Brain microvascular endothelial cell (primary cell): ENCODE measurements at regions not wholly inside any gene's neighbourhood (a gene's known extent, or its start where the extent isn't known, plus 50 kb on each side); places are given as distances from the start of the nearest gene placed in this dataset.

Source experiments
- DNase-seq: peaks from one replicate; pipeline ENCODE4 v3.0.0-alpha.2; 2020
- H3K27ac ChIP-seq: fragments of 250-450 bp; sonication (Bioruptor Pico); 2 replicates; pipeline ENCODE4 v1.5.1; 2020; ENCODE audit warnings: mild to moderate bottlenecking, moderate library complexity
- H3K27me3 ChIP-seq: fragments of 250-450 bp; sonication (Bioruptor Pico); replicated peaks from 2 replicates; pipeline ENCODE4 v1.5.1; 2020; ENCODE audit warnings: mild to moderate bottlenecking
- H3K36me3 ChIP-seq: fragments of 250-450 bp; sonication (Bioruptor Pico); replicated peaks from 2 replicates; pipeline ENCODE4 v1.5.1; 2020; ENCODE audit warnings: mild to moderate bottlenecking
- H3K4me3 ChIP-seq: 2 replicates; pipeline ENCODE4 v1.5.1; 2011; ENCODE audit warnings: low read depth, mild to moderate bottlenecking, control low read depth, low read length, moderate library complexity
- in situ Hi-C: cut with HindIII; loops from 2 replicates; pipeline ENCODE4 v1.10.0; 2017; ENCODE audit warnings: low sequenced_read_pairs, low pct_ligation_motif_present
- TF ChIP-seq, protein P1 (sequence below): IDR thresholded peaks from 2 replicates; pipeline ENCODE4 v1.5.1; 2011; ENCODE audit warnings: low read depth, mild to moderate bottlenecking, moderate library complexity, low read length, control low read depth, inconsistent platforms; ENCODE audit errors: missing control alignments

DNA sequence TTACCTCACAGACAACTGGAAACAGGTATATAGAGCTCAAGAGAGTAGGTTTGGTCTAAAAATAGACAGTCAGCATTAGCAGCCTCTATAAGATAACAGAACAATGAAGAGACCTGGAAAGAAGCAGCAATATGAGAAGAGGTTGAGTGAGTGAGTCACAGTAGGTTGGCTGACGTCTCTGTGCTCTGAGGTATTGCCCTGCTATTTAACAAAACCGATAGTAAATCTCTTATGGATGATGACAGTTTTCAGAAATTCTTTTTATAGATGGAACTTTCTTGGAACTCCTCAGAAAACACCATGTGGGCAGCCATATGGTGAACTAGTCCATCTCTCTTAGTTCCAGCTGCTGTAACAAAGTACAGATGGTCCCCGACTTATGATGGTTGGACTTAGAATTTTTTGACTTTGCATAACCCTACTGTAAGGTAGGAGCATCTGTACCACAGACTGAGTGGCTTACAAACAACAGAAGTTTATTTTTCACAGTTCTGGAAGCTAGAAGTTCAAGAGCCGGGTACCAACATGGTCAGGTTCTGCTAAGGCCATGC, 123.5 kb downstream of the MBD2 start:
- Histone ChIP-seq H3K27me3 (no peaks in the 10 kb centered on the region), H3K36me3 (no peaks in the 10 kb centered on the region), H3K4me3 (no peak overlapping the region), H3K27ac (no peak overlapping the region)
- TF ChIP-seq, protein P1, sequence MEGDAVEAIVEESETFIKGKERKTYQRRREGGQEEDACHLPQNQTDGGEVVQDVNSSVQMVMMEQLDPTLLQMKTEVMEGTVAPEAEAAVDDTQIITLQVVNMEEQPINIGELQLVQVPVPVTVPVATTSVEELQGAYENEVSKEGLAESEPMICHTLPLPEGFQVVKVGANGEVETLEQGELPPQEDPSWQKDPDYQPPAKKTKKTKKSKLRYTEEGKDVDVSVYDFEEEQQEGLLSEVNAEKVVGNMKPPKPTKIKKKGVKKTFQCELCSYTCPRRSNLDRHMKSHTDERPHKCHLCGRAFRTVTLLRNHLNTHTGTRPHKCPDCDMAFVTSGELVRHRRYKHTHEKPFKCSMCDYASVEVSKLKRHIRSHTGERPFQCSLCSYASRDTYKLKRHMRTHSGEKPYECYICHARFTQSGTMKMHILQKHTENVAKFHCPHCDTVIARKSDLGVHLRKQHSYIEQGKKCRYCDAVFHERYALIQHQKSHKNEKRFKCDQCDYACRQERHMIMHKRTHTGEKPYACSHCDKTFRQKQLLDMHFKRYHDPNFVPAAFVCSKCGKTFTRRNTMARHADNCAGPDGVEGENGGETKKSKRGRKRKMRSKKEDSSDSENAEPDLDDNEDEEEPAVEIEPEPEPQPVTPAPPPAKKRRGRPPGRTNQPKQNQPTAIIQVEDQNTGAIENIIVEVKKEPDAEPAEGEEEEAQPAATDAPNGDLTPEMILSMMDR, result no peak
- in situ Hi-C loops, result no loop called here
- DNase-seq, result peak; percentile 6

DNA sequence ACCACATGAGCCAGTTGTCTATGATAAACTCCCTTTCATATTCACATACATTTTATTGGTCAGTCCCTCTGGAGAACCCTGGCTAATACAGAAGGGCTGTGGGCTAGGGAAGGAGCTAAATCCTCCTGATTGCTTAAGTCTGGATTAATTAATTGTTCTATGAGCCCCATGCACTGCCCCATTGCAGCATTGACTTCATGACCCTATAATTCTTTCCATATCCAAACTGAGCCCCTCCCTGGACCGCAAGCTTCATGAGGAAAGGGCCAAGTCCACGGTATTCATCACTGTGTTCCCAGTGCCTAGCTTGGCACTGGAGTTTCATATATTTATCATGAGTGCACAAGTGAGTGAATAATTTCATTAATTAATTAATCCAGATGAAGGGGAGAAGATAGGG, 124.0 kb downstream of the MBD2 start:
- TF ChIP-seq, protein P1, result no peak
- DNase-seq, result no peak
- Histone ChIP-seq H3K36me3 (no peaks in the 10 kb centered on the region), H3K27ac (no peak overlapping the region), H3K4me3 (no peak overlapping the region), H3K27me3 (no peaks in the 10 kb centered on the region)
- in situ Hi-C loops, result no loop called here

DNA sequence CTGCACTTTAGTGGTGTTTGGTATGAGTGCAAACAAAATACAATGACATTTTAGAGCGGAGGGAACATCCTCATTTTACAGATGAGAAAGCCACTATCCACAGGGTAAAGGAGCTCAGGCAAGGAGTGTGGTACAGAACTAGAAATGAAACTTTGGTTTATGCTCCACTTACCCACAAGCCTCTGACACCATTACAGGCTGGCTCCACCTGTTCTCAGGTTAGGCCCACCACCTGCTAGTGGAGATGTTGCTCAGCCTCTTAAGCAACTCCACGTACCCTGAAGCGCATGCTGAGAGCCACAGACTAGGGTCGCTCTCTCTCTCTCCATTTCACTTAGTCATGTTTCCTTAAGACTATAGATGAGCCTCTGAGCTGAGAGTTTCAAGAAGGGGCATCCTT, 130.0 kb downstream of the MBD2 start:
- DNase-seq, result no peak
- Histone ChIP-seq H3K27me3 (no peaks in the 10 kb centered on the region), H3K36me3 (no peaks in the 10 kb centered on the region), H3K4me3 (no peak overlapping the region), H3K27ac (no peak overlapping the region)
- in situ Hi-C loops, result no loop called here
- TF ChIP-seq, protein P1, result no peak

DNA sequence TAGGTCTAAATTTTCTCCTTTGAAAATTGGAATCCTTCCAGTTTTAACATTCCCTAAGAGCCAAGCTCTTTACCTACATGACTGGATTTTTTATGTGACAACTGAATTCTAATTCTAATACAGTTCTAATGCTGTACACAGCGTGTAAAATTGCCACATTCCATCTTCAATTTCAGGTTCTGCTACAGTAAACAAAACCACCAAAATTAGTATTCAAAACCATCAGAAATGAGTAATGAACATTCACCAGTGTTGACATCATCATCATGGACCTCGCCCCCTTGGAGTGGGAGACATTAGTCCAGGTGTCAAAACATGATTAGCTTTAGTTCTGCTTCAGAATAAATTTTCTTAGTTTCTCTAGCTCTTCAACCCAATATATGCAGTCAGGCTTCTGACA, 133.6 kb downstream of the MBD2 start:
- Histone ChIP-seq H3K27me3 (no peaks in the 10 kb centered on the region), H3K27ac (no peak overlapping the region), H3K4me3 (no peak overlapping the region), H3K36me3 (no peaks in the 10 kb centered on the region)
- TF ChIP-seq, protein P1, result no peak
- in situ Hi-C loops, result no loop called here
- no peak for DNase-seq

DNA sequence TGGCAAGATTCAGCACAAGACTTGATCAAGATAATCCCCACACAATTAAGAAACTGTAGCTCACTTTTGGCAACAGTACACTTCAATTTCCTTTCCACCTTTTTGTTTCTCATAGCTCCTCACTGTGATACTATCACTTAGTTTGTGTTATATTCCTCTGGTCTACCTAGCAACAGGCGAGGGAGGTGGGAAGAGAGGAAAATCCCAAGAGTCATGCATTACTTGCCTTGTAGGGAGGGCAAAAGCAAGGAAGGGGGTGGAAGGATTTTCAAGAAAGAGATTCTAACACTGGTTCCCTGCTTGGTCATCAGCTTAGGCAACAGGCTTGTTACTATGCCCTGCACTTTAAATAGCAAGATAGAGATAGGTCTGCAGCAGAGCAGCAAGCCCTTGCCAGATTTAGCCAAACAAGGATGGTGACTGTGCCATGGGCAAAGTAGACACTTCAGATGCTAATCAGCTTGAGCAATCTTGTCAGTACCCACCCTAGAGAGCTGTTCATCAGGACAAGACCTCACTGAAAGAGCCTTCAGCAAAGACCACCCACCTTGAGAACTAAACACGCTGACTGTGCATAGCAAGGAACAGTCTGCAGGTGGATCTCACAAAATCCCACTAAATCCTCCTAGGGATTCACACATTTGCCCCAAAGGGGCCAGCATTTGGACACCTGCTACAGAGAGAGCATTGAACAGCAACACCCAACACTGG, 134.6 kb downstream of the MBD2 start:
- no peaks in the 10 kb centered on the region for H3K36me3 ChIP-seq
- no peak overlapping the region for H3K27ac ChIP-seq
- no peaks in the 10 kb centered on the region for H3K27me3 ChIP-seq
- H3K4me3 ChIP-seq, result no peak overlapping the region
- no peak for DNase-seq
- TF ChIP-seq, protein P1, result no peak
- in situ Hi-C loops, result no loop called here

DNA sequence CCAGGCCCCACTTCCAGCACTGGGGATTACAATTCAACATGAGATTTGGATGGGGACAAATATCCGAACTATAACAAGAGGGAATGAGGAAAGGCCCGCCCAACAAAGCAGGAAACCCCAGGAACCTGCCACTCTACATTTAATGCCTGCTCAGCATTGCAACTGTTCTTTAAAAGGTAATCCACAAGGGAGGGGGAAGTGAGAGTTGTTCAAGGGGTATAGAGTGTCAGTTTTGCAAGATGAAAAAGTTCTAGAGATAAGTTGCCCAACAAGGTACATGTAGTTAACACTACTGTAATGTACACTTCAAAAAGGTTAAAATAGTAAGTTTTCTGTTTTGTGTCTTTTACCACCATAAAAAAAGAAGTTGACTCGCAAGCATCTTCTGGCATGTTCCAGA, 137.6 kb downstream of the MBD2 start:
- H3K4me3 ChIP-seq, result no peak overlapping the region
- TF ChIP-seq, protein P1, result no peak
- in situ Hi-C loops, result no loop called here
- H3K36me3 ChIP-seq, result no peaks in the 10 kb centered on the region
- H3K27ac ChIP-seq, result no peak overlapping the region
- H3K27me3 ChIP-seq, result no peaks in the 10 kb centered on the region
- no peak for DNase-seq
